Brain microvascular endothelial cell (primary cell): ENCODE measurements at regions not wholly inside any gene's neighbourhood (a gene's known extent, or its start where the extent isn't known, plus 50 kb on each side); places are given as distances from the start of the nearest gene placed in this dataset.
"Not testable (repeated sequence)": the region's sequence is repeated elsewhere in the genome, so short reads cannot be mapped to it uniquely, and the experiment has no call there.

Source experiments
- DNase-seq: peaks from one replicate; pipeline ENCODE4 v3.0.0-alpha.2; 2020
- H3K27ac ChIP-seq: fragments of 250-450 bp; sonication (Bioruptor Pico); 2 replicates; pipeline ENCODE4 v1.5.1; 2020; ENCODE audit warnings: mild to moderate bottlenecking, moderate library complexity
- H3K27me3 ChIP-seq: fragments of 250-450 bp; sonication (Bioruptor Pico); replicated peaks from 2 replicates; pipeline ENCODE4 v1.5.1; 2020; ENCODE audit warnings: mild to moderate bottlenecking
- H3K36me3 ChIP-seq: fragments of 250-450 bp; sonication (Bioruptor Pico); replicated peaks from 2 replicates; pipeline ENCODE4 v1.5.1; 2020; ENCODE audit warnings: mild to moderate bottlenecking
- H3K4me3 ChIP-seq: 2 replicates; pipeline ENCODE4 v1.5.1; 2011; ENCODE audit warnings: low read depth, mild to moderate bottlenecking, control low read depth, low read length, moderate library complexity
- CTCF ChIP-seq: IDR thresholded peaks from 2 replicates; pipeline ENCODE4 v1.5.1; 2011; ENCODE audit warnings: low read depth, mild to moderate bottlenecking, moderate library complexity, low read length, control low read depth, inconsistent platforms; ENCODE audit errors: missing control alignments
- in situ Hi-C: cut with HindIII; loops from 2 replicates; pipeline ENCODE4 v1.10.0; 2017; ENCODE audit warnings: low sequenced_read_pairs, low pct_ligation_motif_present

GRCh38 chr1:199084293-199084692, 445.5 kb downstream of the PTPRC start:
- Histone ChIP-seq H3K27ac (no peak overlapping the region), H3K27me3 (no peaks in the 10 kb centered on the region), H3K4me3 (no peak overlapping the region), H3K36me3 (no peaks in the 10 kb centered on the region)
- in situ Hi-C loops: no loop called here
- DNase-seq: peak; percentile 18
- no peak for TF ChIP-seq CTCF

GRCh38 chr1:199085903-199086302, 447.1 kb downstream of the PTPRC start:
- no peak for TF ChIP-seq CTCF
- H3K27ac ChIP-seq: no peak overlapping the region
- in situ Hi-C loops: no loop called here
- H3K36me3 ChIP-seq: no peaks in the 10 kb centered on the region
- DNase-seq: no peak
- H3K4me3 ChIP-seq: no peak overlapping the region
- H3K27me3 ChIP-seq: no peaks in the 10 kb centered on the region

DNA sequence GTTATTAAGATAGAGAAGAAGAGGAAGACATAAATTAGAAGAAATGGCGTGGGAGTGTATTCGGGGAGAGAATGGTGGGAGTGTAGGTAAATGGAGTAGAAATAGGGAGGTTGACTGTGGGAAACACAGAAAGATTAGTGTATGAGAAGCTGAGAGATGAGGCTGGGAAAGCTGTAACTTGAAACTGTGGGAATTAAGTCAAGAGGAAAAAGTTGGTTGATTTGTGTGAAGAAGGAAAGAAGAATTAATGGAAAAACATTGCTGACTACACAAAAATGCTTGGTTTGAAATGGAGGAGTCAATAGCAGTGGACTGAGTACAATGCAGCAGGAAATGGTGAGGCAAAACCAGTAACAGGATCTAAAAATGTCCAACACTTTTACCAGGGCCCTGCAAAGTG, 448.3 kb downstream of the PTPRC start:
- no peak overlapping the region for H3K27ac ChIP-seq
- no peak for DNase-seq
- no peaks in the 10 kb centered on the region for H3K27me3 ChIP-seq
- H3K36me3 ChIP-seq: no peaks in the 10 kb centered on the region
- H3K4me3 ChIP-seq: no peak overlapping the region
- TF ChIP-seq CTCF: no peak
- in situ Hi-C loops: no loop called here

DNA sequence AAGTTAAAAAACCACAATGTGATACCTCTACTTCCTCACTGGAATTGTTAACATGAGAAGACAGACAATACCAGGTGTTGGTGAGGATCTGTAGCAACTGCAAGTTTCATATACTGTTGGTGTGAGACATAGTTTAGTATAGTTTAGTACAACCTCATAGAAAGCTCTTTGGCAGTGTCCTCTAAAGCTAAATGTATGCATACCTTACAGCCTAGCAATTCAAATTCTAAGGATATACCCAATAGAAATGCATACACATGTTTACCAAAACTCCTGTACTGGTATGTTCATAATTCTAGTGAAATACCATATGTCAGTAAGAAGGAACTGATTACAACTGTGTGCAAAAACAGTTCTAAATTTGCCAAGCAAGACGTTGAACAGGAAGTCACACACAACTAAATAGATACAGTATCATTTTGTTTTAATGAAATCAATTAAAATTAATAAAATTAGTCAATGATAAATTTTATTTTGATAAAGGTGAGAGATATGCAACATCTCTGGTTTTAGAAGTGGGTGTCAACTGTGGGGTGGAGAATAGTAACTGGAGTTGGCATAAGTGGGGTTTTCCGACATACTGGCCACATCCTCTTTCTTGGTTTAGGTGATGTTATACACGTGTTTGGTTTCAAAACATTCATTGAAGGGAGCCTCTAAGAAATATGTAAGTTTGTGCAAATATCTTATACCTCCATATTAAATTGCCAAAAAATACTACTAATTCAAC, 450.7 kb downstream of the PTPRC start:
- H3K4me3 ChIP-seq: no peak overlapping the region
- in situ Hi-C loops: no loop called here
- TF ChIP-seq CTCF: no peak

GRCh38 chr1:199095628-199096027, 456.8 kb downstream of the PTPRC start:
- H3K4me3 ChIP-seq, H3K27me3 ChIP-seq, in situ Hi-C loops, DNase-seq, H3K36me3 ChIP-seq, H3K27ac ChIP-seq: not testable (repeated sequence)

More for the DNA sequence above, 450.7 kb downstream of the PTPRC start:
- Histone ChIP-seq H3K27ac (no peak overlapping the region), H3K36me3 (no peaks in the 10 kb centered on the region), H3K27me3 (no peaks in the 10 kb centered on the region)
- no peak for DNase-seq

GRCh38 chr1:199096591-199096990, 457.8 kb downstream of the PTPRC start:
- Histone ChIP-seq H3K27ac (no peak overlapping the region), H3K27me3 (no peaks in the 10 kb centered on the region), H3K4me3 (no peak overlapping the region), H3K36me3 (no peaks in the 10 kb centered on the region)
- no peak for DNase-seq
- no peak for TF ChIP-seq CTCF
- in situ Hi-C loops: no loop called here
